Ishikawa (cell line): ENCODE measurements at regions not wholly inside any gene's neighbourhood (a gene's known extent, or its start where the extent isn't known, plus 50 kb on each side); places are given as distances from the start of the nearest gene placed in this dataset.

Experiments
- CEBPB ChIP-seq: IDR thresholded peaks from 2 replicates; pipeline ENCODE4 v1.6.1; 2012
- CREB1 ChIP-seq: IDR thresholded peaks from 2 replicates; pipeline ENCODE4 v1.6.1; 2012; ENCODE audit warnings: low read depth
- EGR1 ChIP-seq: IDR thresholded peaks from 2 replicates; pipeline ENCODE4 v1.6.1; 2012
- EP300 ChIP-seq: IDR thresholded peaks from 2 replicates; pipeline ENCODE4 v1.6.1; 2012; ENCODE audit warnings: borderline replicate concordance
- FOXM1 ChIP-seq: IDR thresholded peaks from 2 replicates; pipeline ENCODE4 v1.6.1; 2012; ENCODE audit warnings: low read depth, borderline replicate concordance
- NFIC ChIP-seq: IDR thresholded peaks from 2 replicates; pipeline ENCODE4 v1.6.1; 2012
- RAD21 ChIP-seq: IDR thresholded peaks from 2 replicates; pipeline ENCODE4 v1.6.1; 2012; ENCODE audit warnings: low read depth
- TAF1 ChIP-seq: IDR thresholded peaks from 2 replicates; pipeline ENCODE4 v1.6.1; 2012; ENCODE audit warnings: low read depth, mild to moderate bottlenecking
- TCF12 ChIP-seq: IDR thresholded peaks from 2 replicates; pipeline ENCODE4 v1.6.1; 2012; ENCODE audit warnings: low read depth
- TEAD4 ChIP-seq: IDR thresholded peaks from 2 replicates; pipeline ENCODE4 v1.6.1; 2012
- YY1 ChIP-seq: IDR thresholded peaks from 2 replicates; pipeline ENCODE4 v1.6.1; 2012; ENCODE audit warnings: low read depth
- ZBTB7A ChIP-seq: IDR thresholded peaks from 2 replicates; pipeline ENCODE4 v1.6.1; 2012; ENCODE audit warnings: low read depth
- TF ChIP-seq, protein P1 (sequence below): IDR thresholded peaks from 2 replicates; pipeline ENCODE4 v1.6.1; 2012
- TF ChIP-seq, protein P2 (sequence below): IDR thresholded peaks from 2 replicates; pipeline ENCODE4 v1.6.1; 2012; ENCODE audit warnings: low read depth, mild to moderate bottlenecking
- TF ChIP-seq, protein P3 (sequence below): IDR thresholded peaks from 2 replicates; pipeline ENCODE4 v1.6.1; 2012

- TF ChIP-seq TEAD4 (peak; percentile 83), RAD21 (peak; percentile 86)
Measured at GRCh38 chr12:34123092-34123491, 100.8 kb downstream of the ALG10 start.

DNA sequence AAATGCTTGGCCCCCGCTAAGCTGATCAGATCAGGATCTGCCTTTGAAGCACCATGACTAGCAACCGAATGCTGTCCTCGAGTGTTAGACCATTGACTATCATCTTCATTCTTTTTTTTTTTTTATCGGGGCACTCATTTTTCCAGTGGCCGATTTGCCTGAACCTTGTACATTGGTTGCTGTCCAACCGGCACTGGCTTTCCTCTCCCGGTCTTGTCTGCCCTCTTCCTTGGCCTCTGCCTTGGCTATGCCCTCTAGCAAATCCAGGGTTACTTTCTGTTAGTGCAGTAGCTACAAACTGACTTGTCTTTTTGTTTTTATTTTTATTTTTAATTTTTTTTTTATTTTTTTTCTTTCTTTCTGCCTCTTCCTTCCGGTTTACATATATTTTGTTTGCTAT is 102.3 kb downstream of the ALG10 start:
- TF ChIP-seq EP300: no peak
- TF ChIP-seq EGR1: no peak
- TF ChIP-seq, protein P1, sequence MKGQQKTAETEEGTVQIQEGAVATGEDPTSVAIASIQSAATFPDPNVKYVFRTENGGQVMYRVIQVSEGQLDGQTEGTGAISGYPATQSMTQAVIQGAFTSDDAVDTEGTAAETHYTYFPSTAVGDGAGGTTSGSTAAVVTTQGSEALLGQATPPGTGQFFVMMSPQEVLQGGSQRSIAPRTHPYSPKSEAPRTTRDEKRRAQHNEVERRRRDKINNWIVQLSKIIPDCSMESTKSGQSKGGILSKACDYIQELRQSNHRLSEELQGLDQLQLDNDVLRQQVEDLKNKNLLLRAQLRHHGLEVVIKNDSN: no peak
- TF ChIP-seq ZBTB7A: no peak
- no peak for TF ChIP-seq NFIC
- no peak for TF ChIP-seq RAD21
- TF ChIP-seq TCF12: no peak
- TF ChIP-seq CEBPB: no peak
- no peak for TF ChIP-seq YY1

DNA sequence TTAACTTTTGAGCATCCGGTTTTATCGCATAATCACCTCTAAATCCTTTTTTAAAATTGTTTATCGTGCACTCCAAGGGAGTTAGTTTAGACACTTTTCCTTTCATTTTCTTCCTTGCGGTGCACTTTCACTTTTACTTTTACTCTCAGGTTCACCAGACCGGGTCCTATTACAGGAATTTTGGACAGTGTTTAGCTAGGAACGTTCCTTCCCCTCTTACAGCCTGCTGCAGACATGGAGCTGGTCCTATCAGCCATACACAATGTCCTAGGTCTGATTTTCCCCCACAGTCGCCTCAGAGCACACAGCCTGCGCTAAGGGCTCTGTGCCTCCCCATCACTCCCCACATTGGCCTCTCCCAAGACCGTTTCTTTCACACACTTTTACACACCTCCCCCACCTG is 103.9 kb downstream of the ALG10 start:
- TF ChIP-seq TAF1 (no peak), EGR1 (no peak), TCF12 (no peak)

- TF ChIP-seq EP300 (no peak), CEBPB (no peak), NFIC (no peak), TEAD4 (no peak), TAF1 (no peak), FOXM1 (no peak), EGR1 (no peak), CREB1 (no peak), TCF12 (no peak), YY1 (no peak), RAD21 (no peak), ZBTB7A (no peak)
- TF ChIP-seq, protein P1: no peak
- TF ChIP-seq, protein P2, sequence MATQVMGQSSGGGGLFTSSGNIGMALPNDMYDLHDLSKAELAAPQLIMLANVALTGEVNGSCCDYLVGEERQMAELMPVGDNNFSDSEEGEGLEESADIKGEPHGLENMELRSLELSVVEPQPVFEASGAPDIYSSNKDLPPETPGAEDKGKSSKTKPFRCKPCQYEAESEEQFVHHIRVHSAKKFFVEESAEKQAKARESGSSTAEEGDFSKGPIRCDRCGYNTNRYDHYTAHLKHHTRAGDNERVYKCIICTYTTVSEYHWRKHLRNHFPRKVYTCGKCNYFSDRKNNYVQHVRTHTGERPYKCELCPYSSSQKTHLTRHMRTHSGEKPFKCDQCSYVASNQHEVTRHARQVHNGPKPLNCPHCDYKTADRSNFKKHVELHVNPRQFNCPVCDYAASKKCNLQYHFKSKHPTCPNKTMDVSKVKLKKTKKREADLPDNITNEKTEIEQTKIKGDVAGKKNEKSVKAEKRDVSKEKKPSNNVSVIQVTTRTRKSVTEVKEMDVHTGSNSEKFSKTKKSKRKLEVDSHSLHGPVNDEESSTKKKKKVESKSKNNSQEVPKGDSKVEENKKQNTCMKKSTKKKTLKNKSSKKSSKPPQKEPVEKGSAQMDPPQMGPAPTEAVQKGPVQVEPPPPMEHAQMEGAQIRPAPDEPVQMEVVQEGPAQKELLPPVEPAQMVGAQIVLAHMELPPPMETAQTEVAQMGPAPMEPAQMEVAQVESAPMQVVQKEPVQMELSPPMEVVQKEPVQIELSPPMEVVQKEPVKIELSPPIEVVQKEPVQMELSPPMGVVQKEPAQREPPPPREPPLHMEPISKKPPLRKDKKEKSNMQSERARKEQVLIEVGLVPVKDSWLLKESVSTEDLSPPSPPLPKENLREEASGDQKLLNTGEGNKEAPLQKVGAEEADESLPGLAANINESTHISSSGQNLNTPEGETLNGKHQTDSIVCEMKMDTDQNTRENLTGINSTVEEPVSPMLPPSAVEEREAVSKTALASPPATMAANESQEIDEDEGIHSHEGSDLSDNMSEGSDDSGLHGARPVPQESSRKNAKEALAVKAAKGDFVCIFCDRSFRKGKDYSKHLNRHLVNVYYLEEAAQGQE: no peak
- TF ChIP-seq, protein P3, sequence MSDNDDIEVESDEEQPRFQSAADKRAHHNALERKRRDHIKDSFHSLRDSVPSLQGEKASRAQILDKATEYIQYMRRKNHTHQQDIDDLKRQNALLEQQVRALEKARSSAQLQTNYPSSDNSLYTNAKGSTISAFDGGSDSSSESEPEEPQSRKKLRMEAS: no peak
Measured at GRCh38 chr12:34126805-34127204, 104.5 kb downstream of the ALG10 start.

- TF ChIP-seq, protein P2: no peak
- TF ChIP-seq RAD21 (no peak), TCF12 (no peak), CREB1 (no peak), EP300 (no peak), NFIC (no peak), EGR1 (no peak), TEAD4 (no peak), FOXM1 (no peak), CEBPB (no peak), ZBTB7A (no peak), YY1 (no peak), TAF1 (no peak)
- TF ChIP-seq, protein P3: no peak
- TF ChIP-seq, protein P1: no peak
Measured at GRCh38 chr12:34142430-34142829, 120.1 kb downstream of the ALG10 start.

DNA sequence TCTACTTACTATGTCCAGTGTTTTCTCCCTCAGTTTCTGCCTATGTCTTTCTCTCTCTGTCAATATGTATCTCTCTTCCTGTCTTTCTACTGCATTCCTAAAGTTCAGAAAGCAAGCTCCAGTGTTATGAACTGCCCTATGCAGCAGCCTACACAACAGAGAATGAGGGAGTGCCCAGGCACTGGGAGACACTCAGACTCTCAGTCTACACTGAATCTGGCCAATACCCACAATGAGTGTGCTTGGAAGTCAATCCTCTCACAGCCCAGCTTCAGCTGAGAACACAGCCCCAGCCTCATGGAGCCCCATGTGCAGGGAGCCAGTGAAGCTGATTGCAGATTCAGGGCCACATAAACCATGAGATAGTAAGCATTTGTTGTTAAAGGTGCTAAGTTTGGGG is 128.7 kb downstream of the ALG10 start:
- TF ChIP-seq TAF1: no peak

GRCh38 chr12:34163443-34163842 is 141.1 kb downstream of the ALG10 start:
- no peak for TF ChIP-seq EGR1
- no peak for TF ChIP-seq TCF12
- peak; percentile 64 for TF ChIP-seq NFIC
- no peak for TF ChIP-seq TAF1
